DOHH2 (cell line): ENCODE measurements at regions not wholly inside any gene's neighbourhood (a gene's known extent, or its start where the extent isn't known, plus 50 kb on each side); places are given as distances from the start of the nearest gene placed in this dataset.

ENCODE experiments used
- EZH2phosphoT487 ChIP-seq: fragments of 200-600 bp; sonication (generic); IDR thresholded peaks from 2 replicates; pipeline ENCODE4 v1.6.1; 2017; ENCODE audit warnings: borderline replicate concordance, mild to moderate bottlenecking, antibody characterized with exemption, low read length, moderate library complexity, mixed read lengths
- TF ChIP-seq, protein P1 (sequence below): fragments of 200-600 bp; sonication (generic); IDR thresholded peaks from one replicate; pipeline ENCODE4 v1.5.1; 2014; ENCODE audit warnings: antibody characterized with exemption, mild to moderate bottlenecking, low read depth, low read length; ENCODE audit not compliant: poor library complexity, severe bottlenecking

DNA sequence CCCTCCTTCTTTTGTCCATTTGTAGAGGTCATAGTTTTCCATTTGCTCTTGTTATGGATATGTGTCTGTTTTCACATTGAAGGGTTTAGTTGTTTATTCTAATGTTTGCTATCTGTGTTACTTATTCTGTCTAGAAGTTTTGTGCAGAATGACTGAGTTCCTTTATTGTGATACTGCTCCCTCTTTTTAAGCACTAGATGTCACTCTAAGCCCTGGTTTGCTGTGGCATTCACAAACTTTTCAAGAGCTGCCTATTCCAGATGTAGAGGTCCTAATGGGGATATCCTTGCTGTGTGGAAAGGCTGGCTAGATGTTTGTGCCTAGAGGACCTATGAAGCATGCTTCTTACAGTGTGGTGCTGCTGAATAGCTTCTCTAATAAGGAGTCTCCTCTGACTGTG, 338.6 kb downstream of the SPIN4 start:
- TF ChIP-seq, protein P1, sequence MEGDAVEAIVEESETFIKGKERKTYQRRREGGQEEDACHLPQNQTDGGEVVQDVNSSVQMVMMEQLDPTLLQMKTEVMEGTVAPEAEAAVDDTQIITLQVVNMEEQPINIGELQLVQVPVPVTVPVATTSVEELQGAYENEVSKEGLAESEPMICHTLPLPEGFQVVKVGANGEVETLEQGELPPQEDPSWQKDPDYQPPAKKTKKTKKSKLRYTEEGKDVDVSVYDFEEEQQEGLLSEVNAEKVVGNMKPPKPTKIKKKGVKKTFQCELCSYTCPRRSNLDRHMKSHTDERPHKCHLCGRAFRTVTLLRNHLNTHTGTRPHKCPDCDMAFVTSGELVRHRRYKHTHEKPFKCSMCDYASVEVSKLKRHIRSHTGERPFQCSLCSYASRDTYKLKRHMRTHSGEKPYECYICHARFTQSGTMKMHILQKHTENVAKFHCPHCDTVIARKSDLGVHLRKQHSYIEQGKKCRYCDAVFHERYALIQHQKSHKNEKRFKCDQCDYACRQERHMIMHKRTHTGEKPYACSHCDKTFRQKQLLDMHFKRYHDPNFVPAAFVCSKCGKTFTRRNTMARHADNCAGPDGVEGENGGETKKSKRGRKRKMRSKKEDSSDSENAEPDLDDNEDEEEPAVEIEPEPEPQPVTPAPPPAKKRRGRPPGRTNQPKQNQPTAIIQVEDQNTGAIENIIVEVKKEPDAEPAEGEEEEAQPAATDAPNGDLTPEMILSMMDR, result no peak
- TF ChIP-seq EZH2phosphoT487, result no peak
